ENCODE measurements at regions not wholly inside any gene's neighbourhood (a gene's known extent, or its start where the extent isn't known, plus 50 kb on each side); places are given as distances from the start of the nearest gene placed in this dataset.

- DNase-seq: no peak
- no peak for ATAC-seq
- CTCF ChIA-PET: no interaction called here
- no peaks in the 10 kb centered on the region for H3K36me3 Mint-ChIP-seq
- H3K4me3 Mint-ChIP-seq: no peak overlapping the region
- H3K27ac Mint-ChIP-seq: no peak overlapping the region
- no peaks in the 10 kb centered on the region for H3K4me1 Mint-ChIP-seq
- H3K27me3 Mint-ChIP-seq: peaks cover 2% of the 10 kb centered on the region
- H3K9me3 Mint-ChIP-seq (ENCODE audit: low read depth): no peaks in the 10 kb centered on the region
Measured at GRCh38 chr11:111123463-111124398, 121.8 kb upstream of the POU2AF2 start.

GRCh38 chr11:111120696-111121302, 124.7 kb upstream of the POU2AF2 start:
- no peaks in the 10 kb centered on the region for H3K9me3 Mint-ChIP-seq (ENCODE audit: low read depth)
- no peaks in the 10 kb centered on the region for H3K36me3 Mint-ChIP-seq
- no peak overlapping the region for H3K27ac Mint-ChIP-seq
- CTCF ChIA-PET: no interaction called here
- DNase-seq: no peak
- ATAC-seq: no peak
- no peak overlapping the region for H3K4me3 Mint-ChIP-seq
- no peaks in the 10 kb centered on the region for H3K4me1 Mint-ChIP-seq
- no peaks in the 10 kb centered on the region for H3K27me3 Mint-ChIP-seq

GRCh38 chr11:111120161-111120560, 125.4 kb upstream of the POU2AF2 start:
- H3K27me3 Mint-ChIP-seq: no peaks in the 10 kb centered on the region
- DNase-seq: no peak
- H3K27ac Mint-ChIP-seq: no peak overlapping the region
- H3K4me1 Mint-ChIP-seq: no peaks in the 10 kb centered on the region
- ATAC-seq: no peak
- H3K36me3 Mint-ChIP-seq: no peaks in the 10 kb centered on the region
- H3K9me3 Mint-ChIP-seq (ENCODE audit: low read depth): no peaks in the 10 kb centered on the region
- no peak overlapping the region for H3K4me3 Mint-ChIP-seq
- CTCF ChIA-PET: no interaction called here

GRCh38 chr11:111119751-111120150, 125.8 kb upstream of the POU2AF2 start:
- Mint-ChIP-seq H3K27ac (no peak overlapping the region), H3K27me3 (no peaks in the 10 kb centered on the region), H3K4me1 (no peaks in the 10 kb centered on the region), H3K36me3 (no peaks in the 10 kb centered on the region), H3K4me3 (no peak overlapping the region), H3K9me3 (ENCODE audit: low read depth) (no peaks in the 10 kb centered on the region)
- ATAC-seq (no peak), DNase-seq (no peak)
- CTCF ChIA-PET: no interaction called here

GRCh38 chr11:111115890-111116289, 129.6 kb upstream of the POU2AF2 start:
- H3K27ac Mint-ChIP-seq: no peak overlapping the region
- peaks cover 5% of the 10 kb centered on the region for H3K27me3 Mint-ChIP-seq
- CTCF ChIA-PET: no interaction called here
- H3K4me1 Mint-ChIP-seq: no peaks in the 10 kb centered on the region
- no peaks in the 10 kb centered on the region for H3K36me3 Mint-ChIP-seq
- DNase-seq: no peak
- H3K9me3 Mint-ChIP-seq (ENCODE audit: low read depth): no peaks in the 10 kb centered on the region
- H3K4me3 Mint-ChIP-seq: no peak overlapping the region
- ATAC-seq: no peak

- Mint-ChIP-seq H3K36me3 (no peaks in the 10 kb centered on the region), H3K27me3 (peaks cover 7% of the 10 kb centered on the region), H3K4me3 (no peak overlapping the region), H3K9me3 (ENCODE audit: low read depth) (no peaks in the 10 kb centered on the region), H3K4me1 (no peaks in the 10 kb centered on the region), H3K27ac (no peak overlapping the region)
- CTCF ChIA-PET: no interaction called here
- DNase-seq (no peak), ATAC-seq (no peak)
Measured at GRCh38 chr11:111114091-111114490, 131.4 kb upstream of the POU2AF2 start.

GRCh38 chr11:111112614-111113013, 132.9 kb upstream of the POU2AF2 start:
- Mint-ChIP-seq H3K9me3 (ENCODE audit: low read depth) (no peaks in the 10 kb centered on the region), H3K27me3 (peaks cover 7% of the 10 kb centered on the region), H3K4me3 (no peak overlapping the region), H3K27ac (no peak overlapping the region), H3K4me1 (no peaks in the 10 kb centered on the region), H3K36me3 (no peaks in the 10 kb centered on the region)
- CTCF ChIA-PET: no interaction called here
- no peak for DNase-seq
- ATAC-seq: no peak

- peaks cover 15% of the 10 kb centered on the region for H3K27me3 Mint-ChIP-seq
- H3K36me3 Mint-ChIP-seq: no peaks in the 10 kb centered on the region
- no peaks in the 10 kb centered on the region for H3K4me1 Mint-ChIP-seq
- DNase-seq (no peak), ATAC-seq (no peak)
- no peak overlapping the region for H3K4me3 Mint-ChIP-seq
- CTCF ChIA-PET: no interaction called here
- H3K27ac Mint-ChIP-seq: no peak overlapping the region
- H3K9me3 Mint-ChIP-seq (ENCODE audit: low read depth): no peaks in the 10 kb centered on the region
Measured at GRCh38 chr11:111107501-111107900, 138.0 kb upstream of the POU2AF2 start.

GRCh38 chr11:111106641-111107040, 138.9 kb upstream of the POU2AF2 start:
- Mint-ChIP-seq H3K4me3 (no peak overlapping the region), H3K27me3 (peaks cover 19% of the 10 kb centered on the region), H3K4me1 (no peaks in the 10 kb centered on the region), H3K9me3 (ENCODE audit: low read depth) (no peaks in the 10 kb centered on the region), H3K36me3 (no peaks in the 10 kb centered on the region), H3K27ac (no peak overlapping the region)
- ATAC-seq (no peak), DNase-seq (no peak)
- CTCF ChIA-PET: no interaction called here

GRCh38 chr11:111105566-111105965, 140.0 kb upstream of the POU2AF2 start:
- Mint-ChIP-seq H3K27ac (no peak overlapping the region), H3K27me3 (peaks cover 20% of the 10 kb centered on the region), H3K4me1 (no peaks in the 10 kb centered on the region), H3K4me3 (no peak overlapping the region), H3K36me3 (no peaks in the 10 kb centered on the region), H3K9me3 (ENCODE audit: low read depth) (no peaks in the 10 kb centered on the region)
- no peak for ATAC-seq
- DNase-seq: no peak
- CTCF ChIA-PET: no interaction called here

- Mint-ChIP-seq H3K4me3 (no peak overlapping the region), H3K27ac (no peak overlapping the region), H3K27me3 (peaks cover 17% of the 10 kb centered on the region), H3K36me3 (no peaks in the 10 kb centered on the region), H3K4me1 (no peaks in the 10 kb centered on the region), H3K9me3 (ENCODE audit: low read depth) (no peaks in the 10 kb centered on the region)
- ATAC-seq (no peak), DNase-seq (no peak)
- CTCF ChIA-PET: no interaction called here
Measured at GRCh38 chr11:111104185-111104584, 141.3 kb upstream of the POU2AF2 start.

GRCh38 chr11:111101881-111102280, 143.6 kb upstream of the POU2AF2 start:
- no peak for ATAC-seq
- H3K27ac Mint-ChIP-seq: no peak overlapping the region
- H3K9me3 Mint-ChIP-seq (ENCODE audit: low read depth): no peaks in the 10 kb centered on the region
- no peaks in the 10 kb centered on the region for H3K4me1 Mint-ChIP-seq
- no peak overlapping the region for H3K4me3 Mint-ChIP-seq
- H3K36me3 Mint-ChIP-seq: no peaks in the 10 kb centered on the region
- DNase-seq: no peak
- H3K27me3 Mint-ChIP-seq: peaks cover 17% of the 10 kb centered on the region
- CTCF ChIA-PET: no interaction called here

- DNase-seq (no peak), ATAC-seq (no peak)
- H3K4me3 Mint-ChIP-seq: no peak overlapping the region
- H3K27me3 Mint-ChIP-seq: peaks cover 15% of the 10 kb centered on the region
- CTCF ChIA-PET: no interaction called here
- no peaks in the 10 kb centered on the region for H3K36me3 Mint-ChIP-seq
- H3K4me1 Mint-ChIP-seq: no peaks in the 10 kb centered on the region
- H3K27ac Mint-ChIP-seq: no peak overlapping the region
- H3K9me3 Mint-ChIP-seq (ENCODE audit: low read depth): no peaks in the 10 kb centered on the region
Measured at GRCh38 chr11:111099028-111099713, 146.4 kb upstream of the POU2AF2 start.

GRCh38 chr11:111098091-111098490, 147.4 kb upstream of the POU2AF2 start:
- H3K27ac Mint-ChIP-seq: no peak overlapping the region
- DNase-seq (no peak), ATAC-seq (no peak)
- CTCF ChIA-PET: no interaction called here
- no peaks in the 10 kb centered on the region for H3K9me3 Mint-ChIP-seq (ENCODE audit: low read depth)
- H3K27me3 Mint-ChIP-seq: peaks cover 11% of the 10 kb centered on the region
- no peaks in the 10 kb centered on the region for H3K4me1 Mint-ChIP-seq
- H3K4me3 Mint-ChIP-seq: no peak overlapping the region
- H3K36me3 Mint-ChIP-seq: no peaks in the 10 kb centered on the region
